ENCODE measurements at regions not wholly inside any gene's neighbourhood (a gene's known extent, or its start where the extent isn't known, plus 50 kb on each side); places are given as distances from the start of the nearest gene placed in this dataset.

- TF ChIP-seq CTCF (conservative IDR thresholded peaks at IDR 0.05): no peak
- peak overlapping the region; percentile 11; the same call in 1 of the 2 replicates for H3K27ac ChIP-seq
Observed at GRCh38 chr21:15283789-15284188, 219.0 kb upstream of the NRIP1 start.

GRCh38 chr21:15285556-15285955, 220.8 kb upstream of the NRIP1 start:
- H3K27ac ChIP-seq: no peak overlapping the region
- no peak for TF ChIP-seq CTCF (conservative IDR thresholded peaks at IDR 0.05)

DNA sequence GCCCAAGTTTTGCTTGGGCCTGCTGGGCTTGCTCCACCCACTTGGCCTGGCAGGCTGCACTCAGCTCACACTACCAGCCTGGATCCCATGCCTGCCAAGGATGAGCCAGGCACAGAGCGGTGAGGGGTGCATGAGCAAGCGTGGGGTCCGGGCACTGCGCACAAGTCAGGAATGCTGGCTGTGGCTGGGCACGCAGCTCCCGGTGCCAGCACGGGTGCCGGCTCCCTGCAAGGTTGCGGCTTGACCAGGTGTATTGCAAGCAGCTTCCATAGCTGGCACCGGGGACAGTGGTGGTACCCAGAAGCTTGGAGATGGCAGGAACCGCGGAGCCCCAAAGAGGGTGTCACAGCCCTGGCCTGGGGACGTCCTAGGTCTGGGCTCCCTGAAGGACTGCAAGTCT, 224.4 kb upstream of the NRIP1 start:
- H3K27ac ChIP-seq: no peak overlapping the region

DNA sequence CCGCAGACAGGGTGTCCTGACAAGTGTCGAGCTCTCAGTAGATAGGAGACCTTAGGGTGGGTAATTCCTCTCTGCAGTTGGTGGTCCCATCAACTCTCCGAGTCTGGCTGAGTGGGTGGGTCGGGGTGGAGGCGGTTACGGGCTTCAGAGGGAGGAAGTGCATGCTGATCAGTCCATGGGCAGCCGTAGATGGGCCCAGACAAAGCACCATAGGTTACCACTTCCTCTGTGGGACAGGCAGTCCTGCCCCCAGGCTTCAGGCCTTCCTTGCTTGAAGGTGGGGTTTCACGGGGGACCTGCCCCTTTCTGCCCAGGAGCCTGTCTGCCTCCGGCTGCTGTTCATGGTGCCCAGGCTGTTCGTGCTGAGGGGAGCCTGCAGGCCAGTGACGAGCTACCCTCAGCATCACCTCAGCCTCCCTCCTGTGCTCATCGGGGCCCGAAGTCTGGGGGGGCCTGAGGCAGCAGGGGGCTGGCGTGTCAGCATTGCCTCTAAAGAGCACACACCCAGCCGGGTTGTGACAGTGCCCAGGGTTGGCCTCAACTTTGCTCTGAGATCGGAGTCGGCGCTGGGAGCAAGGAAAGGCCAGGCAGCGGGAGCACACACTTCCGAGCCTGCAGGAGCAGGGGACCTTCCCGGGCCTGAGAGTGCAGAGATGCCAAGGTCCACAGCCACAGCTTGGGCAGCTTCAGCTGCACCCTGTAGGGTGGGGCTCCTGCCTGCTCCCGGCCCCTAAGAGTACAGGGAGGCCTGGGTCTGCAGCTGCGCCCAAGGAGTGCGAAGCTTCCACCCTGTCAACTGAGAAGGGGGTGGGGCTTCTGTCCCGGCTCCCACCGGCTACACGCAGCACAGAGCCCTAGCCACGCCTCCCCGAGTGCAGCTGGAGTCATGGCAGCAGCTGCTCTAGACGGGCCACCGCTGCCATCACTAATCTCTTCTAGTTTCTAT, 225.4 kb upstream of the NRIP1 start:
- TF ChIP-seq CTCF (conservative IDR thresholded peaks at IDR 0.05): no peak
- no peak overlapping the region for H3K27ac ChIP-seq

More for the DNA sequence above, 224.4 kb upstream of the NRIP1 start:
- no peak for TF ChIP-seq CTCF (conservative IDR thresholded peaks at IDR 0.05)

DNA sequence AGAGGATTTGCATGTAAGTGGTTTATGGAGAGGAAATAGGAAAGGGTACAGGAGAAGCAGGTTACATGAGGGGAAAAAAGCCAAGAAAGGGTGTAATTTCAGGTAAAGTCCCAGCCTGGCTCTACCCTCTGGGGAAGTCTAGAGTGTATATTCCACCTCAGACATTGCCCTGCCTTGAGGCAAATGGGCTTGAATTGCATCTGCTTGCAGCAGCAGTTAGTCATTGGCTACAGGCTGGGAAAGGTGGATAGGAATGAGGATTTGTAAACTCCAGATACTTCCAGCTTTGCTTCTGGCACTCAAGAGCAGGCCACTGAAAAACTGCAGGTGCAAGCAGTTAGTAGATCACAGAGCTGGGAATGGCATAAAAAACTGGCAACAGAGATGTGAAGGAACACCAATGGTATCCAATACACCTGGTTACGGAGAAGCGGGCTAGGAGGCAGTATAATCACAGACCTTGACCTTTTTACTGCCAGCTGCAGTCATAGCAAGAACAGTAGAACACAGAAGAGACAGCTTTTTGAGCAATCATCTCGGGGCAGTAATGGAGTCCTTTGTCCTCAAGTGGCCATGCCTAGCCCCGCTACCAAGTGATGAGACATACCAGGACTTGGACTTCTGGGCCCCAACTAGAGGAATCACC, 226.9 kb upstream of the NRIP1 start:
- no peak for TF ChIP-seq CTCF (conservative IDR thresholded peaks at IDR 0.05)
- no peak overlapping the region for H3K27ac ChIP-seq

DNA sequence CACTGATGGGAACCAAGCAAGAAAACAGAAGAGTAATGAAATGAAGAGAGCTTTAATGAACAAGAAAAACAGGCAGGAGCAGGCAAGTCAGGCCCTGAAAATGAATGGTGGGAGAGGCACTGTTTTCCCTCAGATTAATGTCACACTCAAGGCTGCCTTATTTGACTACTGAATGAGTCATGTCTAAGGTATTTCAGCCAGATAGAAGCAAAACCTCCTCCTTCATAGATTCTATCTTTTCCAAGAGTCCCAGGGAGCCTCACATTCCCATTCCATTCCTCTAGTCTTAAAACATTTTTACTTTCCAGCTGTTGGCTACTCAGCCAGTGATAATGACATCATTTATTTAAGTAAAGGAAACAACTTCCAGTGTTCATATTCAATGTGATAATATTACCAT, 228.4 kb upstream of the NRIP1 start:
- no peak for TF ChIP-seq CTCF (conservative IDR thresholded peaks at IDR 0.05)
- H3K27ac ChIP-seq: no peak overlapping the region

- H3K27ac ChIP-seq: no peak overlapping the region
- TF ChIP-seq CTCF (conservative IDR thresholded peaks at IDR 0.05): no peak
Observed at GRCh38 chr21:15295875-15296274, 231.1 kb upstream of the NRIP1 start.

All from VCaP (cell line).